ENCODE measurements at regions not wholly inside any gene's neighbourhood (a gene's known extent, or its start where the extent isn't known, plus 50 kb on each side); places are given as distances from the start of the nearest gene placed in this dataset.

DNA sequence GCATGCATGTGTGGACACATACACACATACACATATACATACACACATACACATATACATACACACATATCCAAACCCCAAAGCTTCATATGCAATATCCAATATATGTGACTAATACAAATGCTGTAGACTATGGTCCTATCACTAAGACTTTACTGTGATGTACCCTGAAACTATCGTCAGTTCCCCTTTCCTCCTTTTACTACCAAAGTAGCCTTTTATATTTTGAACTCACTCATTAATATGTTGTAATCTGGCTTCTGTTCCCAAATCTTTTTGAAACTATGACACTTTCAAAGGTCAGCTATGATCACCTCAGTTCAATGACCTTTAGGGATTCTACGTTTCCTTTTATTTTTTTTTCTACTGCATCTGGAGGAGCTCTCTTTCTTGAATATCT is 64.8 kb upstream of the TFEC start:
- ChIA-PET POLR2A (no interaction called here), CTCF (no interaction called here)
- no peaks in the 10 kb centered on the region for H3K4me1 ChIP-seq (ENCODE audit: insufficient read depth, low read length)
- H3K9me3 ChIP-seq (ENCODE audit: control insufficient read depth in 1 of 2, insufficient read depth in 1 of 2, low read length in 2 of 2): no peaks in the 10 kb centered on the region
- H3K27ac Mint-ChIP-seq: no peak overlapping the region
- no peaks in the 10 kb centered on the region for H3K4me1 Mint-ChIP-seq (ENCODE audit: low read depth)
- no peaks in the 10 kb centered on the region for H3K9me3 Mint-ChIP-seq
- DNase-seq: peak in 1 of 14 experiments; percentile 7
- H3K27me3 ChIP-seq (ENCODE audit: control insufficient read depth in 1 of 2, insufficient read depth in 2 of 2, low read length in 2 of 2): no peaks in the 10 kb centered on the region
- no peak overlapping the region for H3K4me3 ChIP-seq (ENCODE audit: low read length)
- TF ChIP-seq CTCF (IDR thresholded peaks at IDR 0.05): no peak
- no peak overlapping the region for H3K27ac ChIP-seq (ENCODE audit: low read depth in 1 of 2, low read length in 2 of 2)
- no peaks in the 10 kb centered on the region for H3K36me3 Mint-ChIP-seq (ENCODE audit: low read depth)
- H3K36me3 ChIP-seq (ENCODE audit: insufficient read depth, low read length): no peaks in the 10 kb centered on the region
- ATAC-seq (ENCODE audit: poor library complexity): no peak
- H3K4me3 Mint-ChIP-seq: no peak overlapping the region
- intact Hi-C loops (cut with DNase I, micrococcal nuclease): no loop called here
- H3K27me3 Mint-ChIP-seq: no peaks in the 10 kb centered on the region

DNA sequence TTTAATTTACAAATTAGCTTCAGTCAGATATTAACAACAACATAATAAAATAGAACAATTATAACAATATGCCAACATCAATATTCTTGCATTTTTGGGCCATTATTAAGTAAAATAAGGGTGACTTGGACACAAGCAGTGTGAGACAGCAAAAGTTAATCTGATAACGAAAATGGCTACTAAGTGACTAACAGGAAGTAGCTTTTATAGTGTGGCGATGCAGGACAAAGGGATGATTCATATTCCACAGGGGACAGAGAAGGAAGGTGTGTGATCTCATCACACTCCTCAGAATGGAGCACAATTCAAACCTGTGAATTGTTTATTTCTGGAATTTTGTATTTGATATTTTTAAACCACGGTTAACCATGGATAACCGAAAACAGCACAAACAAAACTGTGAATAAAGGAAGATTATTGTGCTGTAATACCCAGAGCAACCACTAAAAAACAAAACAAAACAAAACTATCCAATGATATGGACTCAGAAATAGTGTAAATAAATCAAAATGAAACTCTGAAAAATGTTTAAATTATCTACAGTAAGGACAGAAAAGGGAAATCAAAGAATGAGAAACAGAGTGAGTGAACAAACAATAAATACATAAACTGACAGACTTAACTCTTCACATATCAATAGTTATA is 66.9 kb upstream of the TFEC start:
- Mint-ChIP-seq H3K27ac (no peak overlapping the region), H3K4me1 (ENCODE audit: low read depth) (no peaks in the 10 kb centered on the region), H3K9me3 (no peaks in the 10 kb centered on the region), H3K4me3 (no peak overlapping the region), H3K36me3 (ENCODE audit: low read depth) (no peaks in the 10 kb centered on the region), H3K27me3 (peaks cover 4% of the 10 kb centered on the region)
- DNase-seq (peak in 2 of 14 experiments; percentile 27 to 28), ATAC-seq (ENCODE audit: poor library complexity) (no peak)
- no peak overlapping the region for H3K4me3 ChIP-seq (ENCODE audit: low read length)
- TF ChIP-seq CTCF (IDR thresholded peaks at IDR 0.05): no peak
- no peaks in the 10 kb centered on the region for H3K4me1 ChIP-seq (ENCODE audit: insufficient read depth, low read length)
- H3K36me3 ChIP-seq (ENCODE audit: insufficient read depth, low read length): no peaks in the 10 kb centered on the region
- H3K9me3 ChIP-seq (ENCODE audit: control insufficient read depth in 1 of 2, insufficient read depth in 1 of 2, low read length in 2 of 2): no peaks in the 10 kb centered on the region
- intact Hi-C loops (cut with DNase I, micrococcal nuclease): no loop called here
- CTCF ChIA-PET: interaction anchor here (0.8 kb wide), 1 partner anchor 9 kb away, joined by 3 read pairs; no protein-coding TSS in a partner anchor
- no peak overlapping the region for H3K27ac ChIP-seq (ENCODE audit: low read depth in 1 of 2, low read length in 2 of 2)
- H3K27me3 ChIP-seq (ENCODE audit: control insufficient read depth in 1 of 2, insufficient read depth in 2 of 2, low read length in 2 of 2): no peaks in the 10 kb centered on the region
- POLR2A ChIA-PET: no interaction called here

GRCh38 chr7:116098175-116098574 is 67.6 kb upstream of the TFEC start:
- Histone ChIP-seq H3K9me3 (ENCODE audit: control insufficient read depth in 1 of 2, insufficient read depth in 1 of 2, low read length in 2 of 2) (no peaks in the 10 kb centered on the region), H3K4me3 (ENCODE audit: low read length) (no peak overlapping the region), H3K36me3 (ENCODE audit: insufficient read depth, low read length) (no peaks in the 10 kb centered on the region), H3K27ac (ENCODE audit: low read depth in 1 of 2, low read length in 2 of 2) (no peak overlapping the region), H3K4me1 (ENCODE audit: insufficient read depth, low read length) (no peaks in the 10 kb centered on the region), H3K27me3 (ENCODE audit: control insufficient read depth in 1 of 2, insufficient read depth in 2 of 2, low read length in 2 of 2) (no peaks in the 10 kb centered on the region)
- H3K4me3 Mint-ChIP-seq: no peak overlapping the region
- H3K4me1 Mint-ChIP-seq (ENCODE audit: low read depth): no peaks in the 10 kb centered on the region
- DNase-seq (no peak), ATAC-seq (ENCODE audit: poor library complexity) (no peak)
- no peaks in the 10 kb centered on the region for H3K9me3 Mint-ChIP-seq
- peaks cover 10% of the 10 kb centered on the region for H3K27me3 Mint-ChIP-seq
- CTCF ChIA-PET: no interaction called here
- no peaks in the 10 kb centered on the region for H3K36me3 Mint-ChIP-seq (ENCODE audit: low read depth)
- POLR2A ChIA-PET: no interaction called here
- no peak overlapping the region for H3K27ac Mint-ChIP-seq
- TF ChIP-seq CTCF (IDR thresholded peaks at IDR 0.05): no peak
- intact Hi-C loops (cut with DNase I, micrococcal nuclease): no loop called here
